ENCODE measurements at regions not wholly inside any gene's neighbourhood (a gene's known extent, or its start where the extent isn't known, plus 50 kb on each side); places are given as distances from the start of the nearest gene placed in this dataset.

- CTCF ChIA-PET = no interaction called here
- no peak for TF ChIP-seq CTCF (IDR thresholded peaks at IDR 0.05; ENCODE audit: insufficient read depth, low read depth, low read length)
- no peaks in the 10 kb centered on the region for H3K36me3 ChIP-seq (ENCODE audit: control insufficient read depth, insufficient read depth, low read length)
- H3K4me3 ChIP-seq (ENCODE audit: low read depth, low read length) = no peak overlapping the region
- no peaks in the 10 kb centered on the region for H3K27me3 ChIP-seq (ENCODE audit: control insufficient read depth, insufficient read depth, low read length)
- POLR2A ChIA-PET = no interaction called here
- DNase-seq (ENCODE audit: low read depth) = no peak
These were observed 172.6 kb downstream of the SATB1 start for GRCh38 chr3:18252578-18252977.

- TF ChIP-seq CTCF (IDR thresholded peaks at IDR 0.05; ENCODE audit: insufficient read depth, low read depth, low read length) = no peak
- H3K4me3 ChIP-seq (ENCODE audit: low read depth, low read length) = no peak overlapping the region
- DNase-seq (ENCODE audit: low read depth) = no peak
- H3K27me3 ChIP-seq (ENCODE audit: control insufficient read depth, insufficient read depth, low read length) = no peaks in the 10 kb centered on the region
- CTCF ChIA-PET = interaction anchor here (0.8 kb wide), 1 partner anchor 1058 kb away, joined by 3 read pairs; no protein-coding TSS in a partner anchor
- H3K36me3 ChIP-seq (ENCODE audit: control insufficient read depth, insufficient read depth, low read length) = no peaks in the 10 kb centered on the region
- POLR2A ChIA-PET = no interaction called here
These were observed 174.1 kb downstream of the SATB1 start for GRCh38 chr3:18250991-18251390.

GRCh38 chr3:18249126-18249525 is 176.0 kb downstream of the SATB1 start:
- no peak for DNase-seq (ENCODE audit: low read depth)
- no peaks in the 10 kb centered on the region for H3K36me3 ChIP-seq (ENCODE audit: control insufficient read depth, insufficient read depth, low read length)
- TF ChIP-seq CTCF (IDR thresholded peaks at IDR 0.05; ENCODE audit: insufficient read depth, low read depth, low read length) = no peak
- H3K4me3 ChIP-seq (ENCODE audit: low read depth, low read length) = no peak overlapping the region
- ChIA-PET POLR2A (no interaction called here), CTCF (no interaction called here)
- no peaks in the 10 kb centered on the region for H3K27me3 ChIP-seq (ENCODE audit: control insufficient read depth, insufficient read depth, low read length)

GRCh38 chr3:18247776-18248310 is 177.3 kb downstream of the SATB1 start:
- Histone ChIP-seq H3K4me3 (ENCODE audit: low read depth, low read length) (no peak overlapping the region), H3K27me3 (ENCODE audit: control insufficient read depth, insufficient read depth, low read length) (no peaks in the 10 kb centered on the region), H3K36me3 (ENCODE audit: control insufficient read depth, insufficient read depth, low read length) (no peaks in the 10 kb centered on the region)
- no peak for TF ChIP-seq CTCF (IDR thresholded peaks at IDR 0.05; ENCODE audit: insufficient read depth, low read depth, low read length)
- ChIA-PET POLR2A (no interaction called here), CTCF (interaction anchor here (0.7 kb wide), 1 partner anchor 124 kb away, joined by 3 read pairs; no protein-coding TSS in a partner anchor)
- DNase-seq (ENCODE audit: low read depth) = no peak

- H3K27me3 ChIP-seq (ENCODE audit: control insufficient read depth, insufficient read depth, low read length) = no peaks in the 10 kb centered on the region
- H3K4me3 ChIP-seq (ENCODE audit: low read depth, low read length) = no peak overlapping the region
- DNase-seq (ENCODE audit: low read depth) = no peak
- no peaks in the 10 kb centered on the region for H3K36me3 ChIP-seq (ENCODE audit: control insufficient read depth, insufficient read depth, low read length)
- TF ChIP-seq CTCF (IDR thresholded peaks at IDR 0.05; ENCODE audit: insufficient read depth, low read depth, low read length) = no peak
- POLR2A ChIA-PET = no interaction called here
- CTCF ChIA-PET = interaction anchor here (0.7 kb wide), 1 partner anchor 124 kb away, joined by 3 read pairs; no protein-coding TSS in a partner anchor
These were observed 177.9 kb downstream of the SATB1 start for GRCh38 chr3:18247139-18247695.

Data from BJ (cell line).